Panc1 (cell line): ENCODE measurements at regions not wholly inside any gene's neighbourhood (a gene's known extent, or its start where the extent isn't known, plus 50 kb on each side); places are given as distances from the start of the nearest gene placed in this dataset.

Source experiments
- ATAC-seq: fragments of 200-7000 bp; cut with Tn5 transposase; 2 replicates; pipeline ENCODE4 v1.9.1; 2020; ENCODE audit warnings: mild to moderate bottlenecking, moderate library complexity
- BruUV-seq: library from RNA; stranded (reverse); fragments of 400-500 nt; replicated peaks from 2 replicates; lab custom pipeline; 2021; lab: Mats Ljungman, UMichigan
- CTCF ChIA-PET: fragments of 300-600 bp; sonication (Branson Sonifier 250); formaldehyde crosslinking; loops from one replicate; lab custom pipeline; 2022; ENCODE audit warnings: antibody characterized with exemption; lab: Charles Lee
- POLR2A ChIA-PET: fragments of 300-600 bp; sonication (Branson Sonifier 250); formaldehyde crosslinking; loops from one replicate; lab custom pipeline; 2022; ENCODE audit warnings: antibody characterized with exemption; lab: Charles Lee
- DNase-seq: peaks from one replicate; pipeline ENCODE4 v3.0.0-alpha.2; 2010; ENCODE audit warnings: low read depth, low spot score
- H3K27ac ChIP-seq: 2 replicates; pipeline ENCODE4 v1.5.1; 2011; ENCODE audit warnings: mild to moderate bottlenecking, low read length, inconsistent platforms
- H3K27me3 ChIP-seq: fragments of 200-500 bp; sonication (Bioruptor generic); 2 replicates; pipeline ENCODE4 v1.6.0; 2014; ENCODE audit warnings: low read length, inconsistent platforms; ENCODE audit not compliant: control insufficient read depth, insufficient read depth
- H3K36me3 ChIP-seq: fragments of 200-500 bp; sonication (Bioruptor generic); 2 replicates; pipeline ENCODE4 v1.5.1; 2014; ENCODE audit warnings: inconsistent platforms, mild to moderate bottlenecking, low read length, moderate library complexity; ENCODE audit not compliant: control insufficient read depth, insufficient read depth
- H3K4me1 ChIP-seq: 2 replicates; pipeline ENCODE4 v1.5.1; 2011; ENCODE audit warnings: inconsistent platforms, mild to moderate bottlenecking, low read length, moderate library complexity; ENCODE audit not compliant: control insufficient read depth, insufficient read depth
- H3K4me3 ChIP-seq, 2 experiments: 2 replicates each; pipeline ENCODE4 v1.5.1; 2011 to 2012; ENCODE audit warnings: low read depth in 2 of 2, low read length in 2 of 2, mild to moderate bottlenecking in 2 of 2, inconsistent platforms in 1 of 2, moderate library complexity in 1 of 2
- H3K9me3 ChIP-seq: fragments of 200-500 bp; sonication (Bioruptor generic); 2 replicates; pipeline ENCODE4 v1.5.1; 2014; ENCODE audit warnings: low read depth, mild to moderate bottlenecking, inconsistent platforms, low read length, moderate library complexity; ENCODE audit not compliant: control insufficient read depth, insufficient read depth
- CTCF ChIP-seq: fragments of 450-650 bp; IDR thresholded peaks from 2 replicates; pipeline ENCODE4 v1.5.1; 2017; ENCODE audit warnings: mild to moderate bottlenecking
- POLR2AphosphoS5 ChIP-seq: IDR thresholded peaks from 2 replicates; pipeline ENCODE4 v1.6.1; 2012; ENCODE audit warnings: mild to moderate bottlenecking, low read depth, low read length, moderate library complexity
- SIN3A ChIP-seq: IDR thresholded peaks from 2 replicates; pipeline ENCODE4 v1.6.1; 2012; ENCODE audit warnings: low read depth, mild to moderate bottlenecking, low read length, moderate library complexity, borderline replicate concordance; ENCODE audit not compliant: insufficient read depth
- TCF7L2 ChIP-seq: IDR thresholded peaks from 2 replicates; pipeline ENCODE4 v1.6.1; 2011; ENCODE audit warnings: mild to moderate bottlenecking, low read depth, low read length, inconsistent platforms
- in situ Hi-C: cut with HindIII; loops from 2 replicates; pipeline ENCODE4 v1.10.0; 2016; ENCODE audit warnings: low sequenced_read_pairs, low pct_unique_long_range_greater_than_20kb
- intact Hi-C: fragments of 100-400 bp; cut with micrococcal nuclease; formaldehyde crosslinking; loops from one replicate; pipeline ENCODE4 v1.10.0; 2022; ENCODE audit not compliant: unreplicated experiment
- TF ChIP-seq, protein P1 (sequence below), 2 experiments: IDR thresholded peaks; 2 replicates each; pipeline ENCODE4 v1.6.1; 2011 to 2012; ENCODE audit warnings: low read depth in 2 of 2, control low read depth in 1 of 2, low read length in 1 of 2, mild to moderate bottlenecking in 1 of 2, moderate library complexity in 1 of 2; ENCODE audit not compliant: insufficient read depth in 1 of 2

GRCh38 chr6:167437888-167438484, 113.1 kb downstream of the TTLL2 start:
- in situ Hi-C loops: no loop called here
- no TSS peak for BruUV-seq
- DNase-seq (no peak), ATAC-seq (0 out of 2 replicates have a peak, but pooled peaks have one; percentile 21)
- Histone ChIP-seq H3K4me1 (no peaks in the 10 kb centered on the region), H3K36me3 (no peaks in the 10 kb centered on the region), H3K4me3 (no peak overlapping the region), H3K27me3 (peaks cover 20% of the 10 kb centered on the region), H3K27ac (no peak overlapping the region), H3K9me3 (no peaks in the 10 kb centered on the region)
- ChIA-PET POLR2A (no interaction called here), CTCF (no interaction called here)
- intact Hi-C loops: no loop called here
- TF ChIP-seq SIN3A (no peak), POLR2AphosphoS5 (no peak), TCF7L2 (no peak), CTCF (no peak)
- TF ChIP-seq, protein P1, sequence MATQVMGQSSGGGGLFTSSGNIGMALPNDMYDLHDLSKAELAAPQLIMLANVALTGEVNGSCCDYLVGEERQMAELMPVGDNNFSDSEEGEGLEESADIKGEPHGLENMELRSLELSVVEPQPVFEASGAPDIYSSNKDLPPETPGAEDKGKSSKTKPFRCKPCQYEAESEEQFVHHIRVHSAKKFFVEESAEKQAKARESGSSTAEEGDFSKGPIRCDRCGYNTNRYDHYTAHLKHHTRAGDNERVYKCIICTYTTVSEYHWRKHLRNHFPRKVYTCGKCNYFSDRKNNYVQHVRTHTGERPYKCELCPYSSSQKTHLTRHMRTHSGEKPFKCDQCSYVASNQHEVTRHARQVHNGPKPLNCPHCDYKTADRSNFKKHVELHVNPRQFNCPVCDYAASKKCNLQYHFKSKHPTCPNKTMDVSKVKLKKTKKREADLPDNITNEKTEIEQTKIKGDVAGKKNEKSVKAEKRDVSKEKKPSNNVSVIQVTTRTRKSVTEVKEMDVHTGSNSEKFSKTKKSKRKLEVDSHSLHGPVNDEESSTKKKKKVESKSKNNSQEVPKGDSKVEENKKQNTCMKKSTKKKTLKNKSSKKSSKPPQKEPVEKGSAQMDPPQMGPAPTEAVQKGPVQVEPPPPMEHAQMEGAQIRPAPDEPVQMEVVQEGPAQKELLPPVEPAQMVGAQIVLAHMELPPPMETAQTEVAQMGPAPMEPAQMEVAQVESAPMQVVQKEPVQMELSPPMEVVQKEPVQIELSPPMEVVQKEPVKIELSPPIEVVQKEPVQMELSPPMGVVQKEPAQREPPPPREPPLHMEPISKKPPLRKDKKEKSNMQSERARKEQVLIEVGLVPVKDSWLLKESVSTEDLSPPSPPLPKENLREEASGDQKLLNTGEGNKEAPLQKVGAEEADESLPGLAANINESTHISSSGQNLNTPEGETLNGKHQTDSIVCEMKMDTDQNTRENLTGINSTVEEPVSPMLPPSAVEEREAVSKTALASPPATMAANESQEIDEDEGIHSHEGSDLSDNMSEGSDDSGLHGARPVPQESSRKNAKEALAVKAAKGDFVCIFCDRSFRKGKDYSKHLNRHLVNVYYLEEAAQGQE (IDR thresholded peaks at IDR 0.05; ENCODE audit: insufficient read depth in 1 of 2, low read depth in 2 of 2, low read length in 1 of 2): no peak

DNA sequence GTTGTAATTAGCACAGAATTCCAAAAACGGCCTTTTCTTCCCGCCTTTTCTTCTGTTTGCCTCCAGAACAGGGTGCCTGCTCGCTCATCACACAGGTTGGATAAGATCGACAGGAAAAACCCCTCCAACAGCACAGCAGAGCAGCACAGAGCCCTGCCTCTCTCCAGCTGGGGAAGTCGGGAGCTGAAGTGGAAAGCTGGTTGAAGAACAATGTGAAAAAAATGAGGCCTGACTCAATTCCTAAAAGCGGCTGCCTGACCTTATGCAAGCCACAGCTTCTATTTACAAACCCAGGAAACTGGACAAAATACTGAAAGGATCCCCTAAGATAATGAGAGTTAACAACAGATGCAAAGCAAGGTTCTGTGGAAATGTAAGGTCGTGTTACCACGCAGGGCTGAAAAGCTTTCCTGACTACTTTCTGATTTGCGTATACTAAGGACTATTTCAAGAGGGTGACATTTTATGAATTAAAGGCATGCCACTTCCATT, 116.9 kb downstream of the TTLL2 start:
- ChIA-PET POLR2A (no interaction called here), CTCF (no interaction called here)
- ATAC-seq: no peak
- peaks cover 22% of the 10 kb centered on the region for H3K27me3 ChIP-seq
- H3K27ac ChIP-seq: no peak overlapping the region
- intact Hi-C loops: no loop called here
- BruUV-seq: no TSS peak
- in situ Hi-C loops: no loop called here
- TF ChIP-seq SIN3A (no peak), TCF7L2 (no peak)
- TF ChIP-seq, protein P1 (IDR thresholded peaks at IDR 0.05; ENCODE audit: insufficient read depth in 1 of 2, low read depth in 2 of 2, low read length in 1 of 2): no peak
- H3K9me3 ChIP-seq: no peaks in the 10 kb centered on the region
- no peaks in the 10 kb centered on the region for H3K4me1 ChIP-seq
- no peak overlapping the region for H3K4me3 ChIP-seq
- no peaks in the 10 kb centered on the region for H3K36me3 ChIP-seq
- DNase-seq: no peak
